ENCODE measurements at regions not wholly inside any gene's neighbourhood (a gene's known extent, or its start where the extent isn't known, plus 50 kb on each side); places are given as distances from the start of the nearest gene placed in this dataset.
A peak's percentile ranks its signal among the peaks of the same experiment; 100 is the strongest.

GRCh38 chr12:58268069-58268468 is 326.7 kb downstream of the ATP23 start:
- DNase-seq (ENCODE audit: low read depth), result peak; percentile 2

DNA sequence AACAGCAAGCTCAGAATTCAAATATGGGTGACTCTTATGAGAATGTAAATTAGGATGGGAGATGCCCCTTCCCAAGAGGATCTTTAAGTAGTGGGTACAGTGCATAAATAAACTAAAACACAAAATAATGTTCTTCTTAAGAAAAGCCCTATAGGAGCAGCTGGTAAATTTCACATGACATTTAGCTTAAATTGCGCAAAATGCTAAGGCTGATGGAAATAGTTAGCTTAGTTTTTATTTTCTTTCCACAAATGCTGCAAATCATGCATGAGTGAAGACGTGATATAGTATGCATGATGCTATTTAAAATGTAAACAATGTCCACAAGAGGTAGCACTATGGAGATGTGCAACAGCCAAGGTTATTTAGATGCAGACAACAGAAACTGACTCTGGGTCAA is 328.1 kb downstream of the ATP23 start:
- no peak for DNase-seq (ENCODE audit: low read depth)

- no peak for DNase-seq (ENCODE audit: low read depth)
Observed at GRCh38 chr12:58270966-58271705, 329.8 kb downstream of the ATP23 start.

DNA sequence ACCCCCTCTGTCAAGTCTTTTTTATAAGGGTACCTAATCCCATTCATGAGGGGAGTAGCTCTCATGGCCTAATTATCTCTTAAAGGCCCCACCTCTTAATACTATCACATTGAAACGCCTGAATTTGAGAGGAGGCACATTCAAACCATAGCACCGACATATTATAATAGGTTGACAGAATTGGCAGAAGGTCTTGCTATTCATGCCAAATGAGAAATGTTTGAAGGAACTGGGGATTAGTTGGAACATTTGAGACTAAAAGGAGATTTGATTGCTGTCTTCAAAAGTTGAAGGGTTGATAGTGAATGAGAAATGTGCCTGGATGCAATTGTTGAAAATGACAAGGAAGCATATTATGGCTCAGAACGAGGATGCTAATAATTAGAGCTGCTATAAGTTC is 331.1 kb downstream of the ATP23 start:
- DNase-seq (ENCODE audit: low read depth), result no peak

GRCh38 chr12:58277231-58277630 is 335.9 kb downstream of the ATP23 start:
- no peak for DNase-seq (ENCODE audit: low read depth)

DNA sequence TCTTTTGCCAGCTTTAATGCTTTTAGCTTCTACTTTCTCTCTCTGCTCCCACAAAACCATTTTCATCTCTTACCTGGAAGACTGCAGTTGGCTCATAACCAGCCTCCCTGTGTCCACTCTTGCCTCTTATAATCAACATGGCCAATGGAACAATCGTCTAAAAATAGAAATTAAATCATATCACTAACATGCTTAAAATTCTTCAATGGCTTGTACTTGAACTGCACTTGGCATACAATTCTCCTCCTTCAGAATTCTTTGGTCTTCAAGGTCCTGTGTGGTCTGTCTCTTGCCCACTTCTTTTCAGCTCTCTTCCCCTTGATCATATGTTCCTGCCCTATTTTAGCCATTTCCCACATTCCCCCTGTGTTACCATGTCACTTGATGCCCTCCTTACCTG is 342.2 kb downstream of the ATP23 start:
- no peak for DNase-seq (ENCODE audit: low read depth)

DNA sequence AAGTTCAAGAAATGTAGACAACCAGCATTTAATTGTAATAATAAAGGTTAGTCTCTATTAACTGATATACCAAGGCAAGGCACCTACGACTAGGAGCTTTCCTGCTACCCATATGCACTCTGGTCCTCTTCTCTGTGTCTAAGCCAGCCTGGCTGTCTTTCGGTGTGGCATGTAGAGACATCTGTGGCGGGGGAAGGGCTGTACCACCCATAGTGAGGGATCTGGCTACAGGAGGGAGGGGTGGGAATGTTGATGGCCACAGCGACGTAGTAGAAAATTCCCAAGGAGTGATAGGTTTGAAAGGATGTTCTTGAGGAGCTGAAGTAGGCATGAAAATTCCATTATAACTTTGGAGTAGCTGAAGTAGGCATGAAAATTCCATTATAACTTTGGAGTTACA is 344.2 kb downstream of the ATP23 start:
- DNase-seq (ENCODE audit: low read depth), result peak; percentile 10

DNA sequence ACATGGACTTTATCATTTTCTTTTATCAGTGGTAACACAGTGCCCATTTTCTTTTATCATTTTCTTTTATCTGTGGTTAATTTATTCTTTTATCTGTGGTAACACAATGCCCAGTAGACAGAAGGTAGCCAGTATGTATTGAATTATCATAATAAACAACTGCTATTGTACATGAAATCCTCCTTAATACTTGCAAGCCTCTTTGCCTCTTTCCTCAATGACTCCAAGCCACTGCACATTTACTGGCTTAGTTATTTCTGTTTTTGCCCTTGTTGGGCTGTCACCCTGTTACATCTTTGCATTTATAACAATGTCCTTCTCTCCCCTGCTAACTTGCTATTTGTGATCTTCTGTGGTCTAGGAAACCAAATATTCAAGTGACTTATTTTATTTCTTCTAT is 345.0 kb downstream of the ATP23 start:
- no peak for DNase-seq (ENCODE audit: low read depth)

DNA sequence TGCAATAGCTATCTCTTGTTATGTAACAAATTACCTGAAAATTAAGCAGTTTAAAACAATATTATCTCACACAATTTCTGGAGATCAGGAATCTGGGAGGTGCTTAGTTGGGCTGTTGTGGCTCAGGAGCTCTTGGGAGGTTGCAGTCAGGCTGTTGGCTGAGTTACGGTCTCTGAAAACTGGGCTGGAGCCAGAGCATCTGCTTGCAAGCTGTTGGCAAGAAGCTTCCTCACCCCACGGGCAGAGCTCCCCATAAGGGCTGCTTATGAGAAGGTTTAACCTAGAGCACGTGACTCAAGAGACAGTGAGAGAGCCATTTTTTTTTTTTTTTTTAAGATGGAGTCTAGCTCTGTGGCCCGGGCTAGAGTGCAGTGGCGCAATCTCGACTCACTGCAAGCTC is 346.8 kb downstream of the ATP23 start:
- peak; percentile 52 for DNase-seq (ENCODE audit: low read depth)

- DNase-seq (ENCODE audit: low read depth), result no peak
Observed at GRCh38 chr12:58291106-58291505, 349.7 kb downstream of the ATP23 start.

DNA sequence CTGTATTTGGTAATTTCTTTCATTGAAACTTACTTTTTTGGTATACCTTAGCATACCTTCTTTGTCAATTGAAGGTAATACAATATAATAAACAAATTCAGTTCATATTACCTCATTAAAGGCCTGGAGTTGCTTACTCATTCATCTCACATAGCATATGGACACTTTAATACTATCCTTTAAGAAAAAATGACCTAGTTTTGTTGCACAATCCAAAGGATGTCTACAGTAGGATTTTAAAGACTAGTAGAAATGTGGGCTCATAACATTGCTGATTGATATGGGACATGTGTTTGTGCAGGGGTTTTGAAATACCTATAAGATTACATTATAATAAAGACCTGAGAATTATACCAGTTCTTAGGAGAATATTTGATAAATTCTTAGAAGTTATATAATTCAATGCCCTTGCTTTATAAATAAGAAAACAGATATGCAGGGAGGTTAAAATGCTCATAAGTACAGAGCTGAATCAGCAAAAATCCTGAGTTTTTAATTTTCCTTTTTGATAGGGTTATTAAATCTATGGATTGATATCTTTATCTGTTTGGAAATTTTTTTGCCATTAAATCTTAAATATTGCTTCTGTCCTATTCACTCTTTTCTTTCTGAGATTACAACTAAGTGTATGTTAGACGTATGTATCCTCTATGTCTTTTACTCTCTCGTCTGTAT is 352.1 kb downstream of the ATP23 start:
- DNase-seq (ENCODE audit: low read depth), result no peak

- no peak for DNase-seq (ENCODE audit: low read depth)
Observed at GRCh38 chr12:58295268-58295667, 353.9 kb downstream of the ATP23 start.

GRCh38 chr12:58296863-58297262 is 355.5 kb downstream of the ATP23 start:
- DNase-seq (ENCODE audit: low read depth), result no peak

GRCh38 chr12:58298803-58299202 is 357.4 kb downstream of the ATP23 start:
- DNase-seq (ENCODE audit: low read depth), result no peak

DNA sequence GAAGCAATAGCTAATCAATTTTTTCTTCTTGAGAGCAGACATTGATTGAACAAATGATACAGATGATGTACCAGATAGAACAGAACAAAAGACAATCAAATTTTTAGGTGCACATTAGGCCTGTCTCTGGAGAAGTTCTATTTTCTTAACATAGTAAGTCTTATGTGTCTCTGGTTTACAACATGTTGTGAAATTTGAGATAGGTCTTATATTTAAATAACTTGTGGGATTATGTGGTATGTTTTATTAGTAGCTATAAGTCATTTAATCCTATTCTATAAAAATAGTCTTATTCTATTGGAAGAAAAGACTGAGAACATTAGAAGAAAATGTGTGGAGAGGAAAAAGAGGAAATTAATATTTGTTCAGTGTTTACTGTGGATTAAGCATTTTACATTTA is 358.0 kb downstream of the ATP23 start:
- DNase-seq (ENCODE audit: low read depth), result no peak

DNA sequence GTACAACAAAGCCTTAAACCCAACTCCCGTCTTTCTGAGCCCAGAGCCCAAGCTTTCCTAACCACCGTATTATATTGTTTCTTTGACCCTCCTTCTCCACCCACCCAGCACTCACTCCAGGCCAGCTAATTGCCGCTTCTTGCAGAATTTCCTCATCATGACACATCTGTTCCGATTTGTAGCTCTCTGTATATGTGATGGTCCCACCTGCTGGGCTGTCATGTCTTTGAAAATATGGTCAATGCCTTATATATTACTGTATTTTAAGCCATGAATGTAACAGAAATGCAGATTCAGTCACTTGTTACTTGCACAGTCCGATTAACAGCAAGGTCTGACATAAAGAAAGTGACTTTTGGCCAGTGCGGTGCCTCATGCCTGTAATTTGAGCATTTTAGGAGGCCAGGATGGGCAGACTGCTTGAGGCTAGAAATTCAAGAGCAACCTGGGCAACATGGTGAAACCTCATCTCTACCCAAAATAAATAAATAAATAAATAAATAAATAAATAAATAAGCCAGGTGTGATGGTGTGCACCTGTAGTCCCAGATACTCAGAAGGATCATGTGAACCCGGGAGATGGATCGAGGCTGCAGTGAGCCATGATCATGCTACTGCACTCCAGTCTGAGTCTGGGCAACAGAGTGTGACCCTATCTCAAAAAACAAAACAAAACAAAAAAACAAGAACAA is 359.8 kb downstream of the ATP23 start:
- no peak for DNase-seq (ENCODE audit: low read depth)

DNA sequence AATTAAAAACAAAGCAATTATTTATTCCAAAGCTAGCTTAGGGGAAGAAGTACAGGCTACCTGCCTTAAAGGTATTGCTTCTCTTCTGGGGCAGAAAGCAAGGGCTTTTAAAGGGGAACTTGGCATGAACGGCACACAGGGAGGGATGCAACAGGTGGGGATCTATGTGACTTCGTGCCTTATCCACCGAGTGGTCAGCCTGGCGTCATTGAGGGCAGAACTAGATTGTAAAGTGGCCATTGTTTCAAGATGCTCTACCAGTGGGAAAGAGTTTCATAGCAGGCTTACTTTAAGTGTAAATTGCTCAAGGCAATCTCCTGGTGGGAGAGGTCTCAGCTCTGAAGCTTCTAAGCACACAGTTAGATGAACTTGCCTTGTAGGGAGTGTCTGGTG is 360.4 kb downstream of the ATP23 start:
- no peak for DNase-seq (ENCODE audit: low read depth)

DNA sequence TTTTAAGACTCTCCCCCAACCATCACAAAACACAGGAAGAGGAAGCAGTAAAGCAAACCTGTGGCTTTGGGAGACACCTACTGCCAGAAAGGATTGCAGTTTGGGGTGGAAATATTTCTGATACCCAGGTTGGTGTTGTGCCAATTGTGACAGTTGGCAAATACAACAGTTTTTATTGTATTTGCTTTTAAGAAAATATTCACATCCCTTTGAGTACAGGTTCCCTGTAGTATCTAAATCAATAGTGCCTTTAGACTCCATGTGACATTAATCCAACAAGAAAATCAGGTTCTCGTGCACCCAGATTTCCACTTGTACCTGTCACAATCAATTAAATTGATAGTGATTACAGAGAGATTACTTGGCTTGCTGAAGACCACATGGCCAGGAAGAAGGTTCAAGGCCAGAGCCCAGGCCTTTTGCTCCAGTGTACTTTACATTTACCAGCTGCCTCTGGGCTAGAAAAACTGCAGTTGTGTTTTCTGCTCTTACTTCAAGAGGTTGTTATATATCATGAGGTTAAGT is 361.2 kb downstream of the ATP23 start:
- no peak for DNase-seq (ENCODE audit: low read depth)

GRCh38 chr12:58306266-58307000 is 365.1 kb downstream of the ATP23 start:
- DNase-seq (ENCODE audit: low read depth), result peak; percentile 17

GRCh38 chr12:58309806-58310205 is 368.4 kb downstream of the ATP23 start:
- no peak for DNase-seq (ENCODE audit: low read depth)

DNA sequence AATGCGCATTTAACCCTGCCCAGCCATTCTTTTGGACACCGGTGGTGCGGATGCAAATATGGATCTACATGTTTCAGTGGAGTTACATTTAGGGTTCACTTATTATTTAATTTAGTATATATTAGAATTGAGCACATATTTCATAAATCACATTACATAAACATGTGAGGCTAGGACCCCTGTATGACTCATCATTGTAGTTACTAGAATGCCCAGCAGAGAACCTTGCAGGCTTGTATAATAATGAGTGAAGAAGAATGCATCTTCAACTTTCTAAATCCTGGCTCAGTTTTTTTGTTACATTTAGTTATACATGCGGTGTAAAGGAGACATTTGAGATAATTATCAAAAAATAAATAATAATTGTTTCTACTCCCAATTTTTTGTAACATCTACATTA is 369.0 kb downstream of the ATP23 start:
- DNase-seq (ENCODE audit: low read depth), result peak; percentile 73
